ENCODE measurements at regions not wholly inside any gene's neighbourhood (a gene's known extent, or its start where the extent isn't known, plus 50 kb on each side); places are given as distances from the start of the nearest gene placed in this dataset.
"Not testable (repeated sequence)": the region's sequence is repeated elsewhere in the genome, so short reads cannot be mapped to it uniquely, and the experiment has no call there.

DNA sequence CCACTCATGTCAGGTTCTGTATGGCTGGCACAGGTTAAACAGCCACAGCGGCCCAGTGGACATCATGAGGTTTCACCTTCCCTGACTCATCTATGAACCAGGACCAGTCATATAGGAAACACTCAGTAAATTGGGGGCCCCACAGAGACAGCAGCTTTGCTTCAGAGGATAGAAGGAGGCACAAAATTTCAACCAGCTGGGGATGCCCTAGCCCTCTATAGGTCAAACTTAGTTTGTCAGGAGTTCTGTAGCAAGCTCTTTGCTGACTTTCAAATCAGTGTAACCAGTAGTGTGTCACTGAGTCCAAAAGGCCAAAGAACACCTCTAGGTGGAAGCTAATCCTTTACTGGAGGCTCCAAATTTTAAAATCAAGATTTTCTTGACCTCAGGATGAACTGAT, 4157.8 kb upstream of the TPTE start:
- H3K4me1 ChIP-seq (ENCODE audit: control insufficient read depth in 2 of 2, insufficient read depth in 2 of 2, low read length in 2 of 2); intact Hi-C loops (cut with micrococcal nuclease); H3K4me3 ChIP-seq (ENCODE audit: control extremely low read depth in 1 of 5, extremely low read depth in 1 of 5, insufficient read depth in 1 of 5, low read depth in 2 of 5, low read length in 4 of 5); H3K9me3 Mint-ChIP-seq (ENCODE audit: insufficient read depth); H3K4me2 ChIP-seq (replicated peaks; ENCODE audit: low read depth, low read length, poor library complexity, severe bottlenecking); H3K9me3 ChIP-seq (ENCODE audit: control extremely low read depth in 1 of 3, control insufficient read depth in 2 of 3, insufficient read depth in 1 of 3, low read length in 2 of 3); ATAC-seq (ENCODE audit: low read depth); POLR2A ChIA-PET; H3K4me3 Mint-ChIP-seq; H2AFZ ChIP-seq (ENCODE audit: insufficient read depth, low read depth, low read length, poor library complexity, severe bottlenecking); H3K79me2 ChIP-seq (ENCODE audit: control insufficient read depth, insufficient read depth, low read length); H3K9ac ChIP-seq (ENCODE audit: low read length); H3K4me1 Mint-ChIP-seq; H3K36me3 ChIP-seq (replicated peaks in 1 of 2; ENCODE audit: control extremely low read depth in 1 of 2, control insufficient read depth in 1 of 2, extremely low read depth in 1 of 2, insufficient read depth in 2 of 2, low read length in 1 of 2); DNase-seq; H4K20me1 ChIP-seq (ENCODE audit: control insufficient read depth, insufficient read depth, low read length, poor library complexity, severe bottlenecking); H3K27ac Mint-ChIP-seq; H3K27me3 Mint-ChIP-seq; H3K27me3 ChIP-seq (replicated peaks in 1 of 4; ENCODE audit: control extremely low read depth in 1 of 4, control insufficient read depth in 3 of 4, insufficient read depth in 4 of 4, low read length in 3 of 4); H3K27ac ChIP-seq (ENCODE audit: low read length in 2 of 2): not testable (repeated sequence)
- CTCF ChIA-PET: interaction anchor here (5.7 kb wide), 1 partner anchor 10 kb away, joined by 78 read pairs; no protein-coding TSS in a partner anchor
- no CpG with 5 or more reads among the region's 1 CpG for WGBS (ENCODE audit: insufficient coverage)

DNA sequence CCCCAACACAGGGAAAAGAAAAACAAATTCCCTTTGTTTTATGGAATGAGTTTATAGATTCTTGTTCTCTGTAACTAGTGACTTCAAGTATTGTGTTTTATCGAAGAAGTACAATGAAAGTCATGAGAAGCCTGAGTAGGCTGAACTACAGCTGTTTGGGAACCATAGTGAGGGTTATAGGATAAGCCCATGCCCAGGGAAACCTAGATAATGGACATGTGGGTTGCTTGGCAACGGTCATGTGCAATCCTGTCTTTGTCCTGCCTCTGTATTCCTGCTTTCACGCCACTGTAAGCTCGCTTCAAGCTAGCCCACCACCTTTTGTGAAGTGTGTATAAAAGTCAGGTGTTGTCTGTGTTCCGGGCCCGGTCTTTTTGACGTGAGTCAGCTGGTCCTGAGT, 4152.6 kb upstream of the TPTE start:
- H3K4me2 ChIP-seq (replicated peaks; ENCODE audit: low read depth, low read length, poor library complexity, severe bottlenecking); CTCF ChIA-PET; H4K20me1 ChIP-seq (ENCODE audit: control insufficient read depth, insufficient read depth, low read length, poor library complexity, severe bottlenecking); H3K9ac ChIP-seq (ENCODE audit: low read length); H3K79me2 ChIP-seq (ENCODE audit: control insufficient read depth, insufficient read depth, low read length); H3K27ac Mint-ChIP-seq; H3K27me3 Mint-ChIP-seq; H3K27me3 ChIP-seq (replicated peaks in 1 of 4; ENCODE audit: control extremely low read depth in 1 of 4, control insufficient read depth in 3 of 4, insufficient read depth in 4 of 4, low read length in 3 of 4); H3K9me3 ChIP-seq (ENCODE audit: control extremely low read depth in 1 of 3, control insufficient read depth in 2 of 3, insufficient read depth in 1 of 3, low read length in 2 of 3); ATAC-seq (ENCODE audit: low read depth); H3K4me3 Mint-ChIP-seq; H3K4me3 ChIP-seq (ENCODE audit: control extremely low read depth in 1 of 5, extremely low read depth in 1 of 5, insufficient read depth in 1 of 5, low read depth in 2 of 5, low read length in 4 of 5); H3K36me3 ChIP-seq (replicated peaks in 1 of 2; ENCODE audit: control extremely low read depth in 1 of 2, control insufficient read depth in 1 of 2, extremely low read depth in 1 of 2, insufficient read depth in 2 of 2, low read length in 1 of 2); H2AFZ ChIP-seq (ENCODE audit: insufficient read depth, low read depth, low read length, poor library complexity, severe bottlenecking); POLR2A ChIA-PET; H3K4me1 Mint-ChIP-seq; H3K4me1 ChIP-seq (ENCODE audit: control insufficient read depth in 2 of 2, insufficient read depth in 2 of 2, low read length in 2 of 2); intact Hi-C loops (cut with micrococcal nuclease); H3K9me3 Mint-ChIP-seq (ENCODE audit: insufficient read depth): not testable (repeated sequence)
- 17% methylated on average over 1 of the region's 7 CpGs for WGBS (ENCODE audit: insufficient coverage)
- DNase-seq: peak; percentile 11
- peak overlapping the region in 1 of 2 donors; percentile 22 for H3K27ac ChIP-seq (ENCODE audit: low read length in 2 of 2)

DNA sequence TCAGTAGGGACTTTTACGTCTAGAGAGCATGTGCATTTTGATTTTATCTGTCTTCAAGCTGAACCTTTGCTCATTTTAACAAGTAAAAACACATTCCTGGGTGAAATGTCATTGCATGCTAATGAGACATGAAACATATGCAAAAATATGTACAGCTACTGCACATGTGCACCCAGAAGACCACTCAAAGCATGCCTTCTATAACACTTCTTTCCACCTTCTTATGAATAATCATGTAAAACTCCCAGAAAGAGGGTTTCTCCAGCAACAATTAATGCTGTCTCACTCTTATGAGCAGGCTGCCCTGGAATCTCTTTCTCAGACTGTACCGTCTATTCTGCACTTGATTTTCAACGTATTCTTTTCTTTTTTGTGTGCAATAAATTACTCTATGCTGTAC, 4148.1 kb upstream of the TPTE start:
- H2AFZ ChIP-seq (ENCODE audit: insufficient read depth, low read depth, low read length, poor library complexity, severe bottlenecking); H3K79me2 ChIP-seq (ENCODE audit: control insufficient read depth, insufficient read depth, low read length); H3K27ac Mint-ChIP-seq; H3K4me1 ChIP-seq (ENCODE audit: control insufficient read depth in 2 of 2, insufficient read depth in 2 of 2, low read length in 2 of 2); H3K27ac ChIP-seq (ENCODE audit: low read length in 2 of 2); intact Hi-C loops (cut with micrococcal nuclease); POLR2A ChIA-PET; H3K27me3 ChIP-seq (replicated peaks in 1 of 4; ENCODE audit: control extremely low read depth in 1 of 4, control insufficient read depth in 3 of 4, insufficient read depth in 4 of 4, low read length in 3 of 4); H3K36me3 ChIP-seq (replicated peaks in 1 of 2; ENCODE audit: control extremely low read depth in 1 of 2, control insufficient read depth in 1 of 2, extremely low read depth in 1 of 2, insufficient read depth in 2 of 2, low read length in 1 of 2); H3K9me3 Mint-ChIP-seq (ENCODE audit: insufficient read depth); H3K9ac ChIP-seq (ENCODE audit: low read length); H3K9me3 ChIP-seq (ENCODE audit: control extremely low read depth in 1 of 3, control insufficient read depth in 2 of 3, insufficient read depth in 1 of 3, low read length in 2 of 3); H3K4me2 ChIP-seq (replicated peaks; ENCODE audit: low read depth, low read length, poor library complexity, severe bottlenecking); H3K4me1 Mint-ChIP-seq; H3K4me3 ChIP-seq (ENCODE audit: control extremely low read depth in 1 of 5, extremely low read depth in 1 of 5, insufficient read depth in 1 of 5, low read depth in 2 of 5, low read length in 4 of 5); H3K4me3 Mint-ChIP-seq; H4K20me1 ChIP-seq (ENCODE audit: control insufficient read depth, insufficient read depth, low read length, poor library complexity, severe bottlenecking); ATAC-seq (ENCODE audit: low read depth); H3K27me3 Mint-ChIP-seq: not testable (repeated sequence)
- no CpG with 5 or more reads among the region's 3 CpGs for WGBS (ENCODE audit: insufficient coverage)
- peak; percentile 13 for DNase-seq
- CTCF ChIA-PET: interaction anchor here (3.0 to 5.8 kb wide), 2 partner anchors 9 to 13 kb away, joined by 14 to 78 read pairs; no protein-coding TSS in a partner anchor

All from B cell (primary cell).